ENCODE measurements at regions not wholly inside any gene's neighbourhood (a gene's known extent, or its start where the extent isn't known, plus 50 kb on each side); places are given as distances from the start of the nearest gene placed in this dataset.
"Not testable (repeated sequence)": the region's sequence is repeated elsewhere in the genome, so short reads cannot be mapped to it uniquely, and the experiment has no call there.

- Mint-ChIP-seq H3K27ac (no peak overlapping the region), H3K4me3 (no peak overlapping the region), H3K36me3 (no peaks in the 10 kb centered on the region), H3K4me1 (no peaks in the 10 kb centered on the region), H3K9me3 (no peaks in the 10 kb centered on the region), H3K27me3 (peaks cover 2% of the 10 kb centered on the region)
These were observed 103.2 kb upstream of the ZNF644 start for GRCh38 chr1:91124989-91125417.

DNA sequence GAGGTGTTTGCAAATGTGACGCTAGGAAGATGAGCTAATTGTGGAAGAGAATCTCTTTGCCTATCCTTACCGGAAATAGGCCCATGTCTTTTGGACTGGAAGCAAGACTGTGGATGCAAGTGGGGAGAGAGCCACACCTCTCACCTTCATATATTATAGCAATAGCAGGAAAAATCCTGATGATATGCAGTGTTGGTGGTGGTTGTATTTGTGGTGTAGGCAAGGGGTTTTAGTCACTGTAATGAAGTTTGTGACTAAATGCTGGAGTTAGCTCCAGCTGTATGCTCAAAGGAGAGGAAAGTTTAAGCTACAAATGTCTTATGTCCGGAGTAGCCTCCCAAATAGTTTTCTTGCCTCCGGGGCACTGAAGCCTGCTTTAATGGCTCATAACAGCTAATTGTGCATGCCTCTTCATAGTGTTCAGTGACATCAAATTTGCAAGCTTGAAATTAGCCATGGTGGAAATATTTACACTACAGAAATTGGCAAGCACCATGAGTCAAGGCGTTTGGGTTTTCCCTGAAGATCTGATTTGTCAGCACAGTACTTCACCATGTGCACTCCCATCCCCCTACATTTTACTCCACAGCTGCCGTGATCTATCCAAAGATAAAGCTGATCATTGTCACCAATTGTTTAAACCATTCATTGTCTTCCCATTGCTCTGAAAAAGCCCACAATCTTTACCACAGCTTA is 102.6 kb upstream of the ZNF644 start:
- Mint-ChIP-seq H3K4me3 (no peak overlapping the region), H3K27me3 (peaks cover 2% of the 10 kb centered on the region), H3K27ac (no peak overlapping the region), H3K9me3 (no peaks in the 10 kb centered on the region), H3K4me1 (no peaks in the 10 kb centered on the region), H3K36me3 (no peaks in the 10 kb centered on the region)

DNA sequence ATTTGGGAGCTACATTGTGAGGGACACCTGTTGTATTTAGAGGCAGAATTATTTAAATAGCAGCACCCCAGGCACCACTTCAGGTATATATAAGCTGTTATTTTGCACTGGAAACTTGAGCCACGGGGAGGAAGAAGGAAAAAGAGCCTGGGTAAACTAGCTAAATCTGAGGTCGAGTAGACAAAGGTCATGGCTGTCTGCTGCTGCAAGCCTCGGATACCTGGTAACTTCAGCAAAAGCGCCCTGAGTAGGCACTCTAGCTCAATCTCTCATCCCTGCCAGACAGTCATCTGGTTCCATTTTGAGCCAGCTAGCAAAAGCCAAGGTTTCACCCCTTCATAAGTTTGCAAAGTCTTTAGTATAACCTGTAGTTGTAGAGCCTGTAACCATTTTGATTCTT is 101.9 kb upstream of the ZNF644 start:
- Mint-ChIP-seq H3K4me1 (no peaks in the 10 kb centered on the region), H3K9me3 (no peaks in the 10 kb centered on the region), H3K27ac (no peak overlapping the region), H3K27me3 (peaks cover 2% of the 10 kb centered on the region), H3K36me3 (no peaks in the 10 kb centered on the region), H3K4me3 (no peak overlapping the region)

- peaks cover 2% of the 10 kb centered on the region for H3K27me3 Mint-ChIP-seq
These were observed 101.5 kb upstream of the ZNF644 start for GRCh38 chr1:91123319-91123718.

DNA sequence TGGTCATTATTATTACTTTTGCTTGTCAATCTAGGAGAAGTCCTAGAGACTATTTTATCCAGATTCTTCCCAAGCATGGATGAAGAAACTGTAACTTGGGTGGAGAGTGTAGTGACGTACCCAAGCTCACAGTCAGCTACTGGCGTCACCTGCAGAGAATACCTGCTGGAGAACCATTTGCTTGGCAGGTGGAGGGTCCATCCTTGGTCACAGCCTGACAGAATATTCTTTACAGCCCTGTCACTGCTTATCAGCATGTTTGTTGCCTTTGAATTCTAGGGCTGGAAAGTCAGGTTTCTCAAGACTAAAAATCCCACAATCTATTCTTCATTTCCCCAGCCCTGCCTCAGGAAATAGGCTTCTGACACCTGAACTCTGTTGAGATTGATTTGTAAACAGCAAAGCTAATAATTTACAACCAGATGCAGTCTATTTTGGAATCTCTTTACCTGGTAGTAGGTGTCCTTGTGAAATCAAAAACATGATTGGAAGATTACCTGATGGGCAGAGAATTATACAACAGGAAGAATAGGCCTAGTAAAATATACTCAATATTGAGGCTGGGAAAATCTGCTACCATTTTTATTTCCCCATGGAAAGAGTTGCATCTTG is 100.4 kb upstream of the ZNF644 start:
- Mint-ChIP-seq H3K4me1 (no peaks in the 10 kb centered on the region), H3K9me3 (no peaks in the 10 kb centered on the region), H3K4me3 (no peak overlapping the region), H3K27me3 (peaks cover 3% of the 10 kb centered on the region), H3K27ac (no peak overlapping the region), H3K36me3 (no peaks in the 10 kb centered on the region)

More at GRCh38 chr1:91123319-91123718, 101.5 kb upstream of the ZNF644 start:
- Mint-ChIP-seq H3K9me3 (no peaks in the 10 kb centered on the region), H3K4me3 (no peak overlapping the region), H3K27ac (no peak overlapping the region), H3K4me1 (no peaks in the 10 kb centered on the region), H3K36me3 (no peaks in the 10 kb centered on the region)

DNA sequence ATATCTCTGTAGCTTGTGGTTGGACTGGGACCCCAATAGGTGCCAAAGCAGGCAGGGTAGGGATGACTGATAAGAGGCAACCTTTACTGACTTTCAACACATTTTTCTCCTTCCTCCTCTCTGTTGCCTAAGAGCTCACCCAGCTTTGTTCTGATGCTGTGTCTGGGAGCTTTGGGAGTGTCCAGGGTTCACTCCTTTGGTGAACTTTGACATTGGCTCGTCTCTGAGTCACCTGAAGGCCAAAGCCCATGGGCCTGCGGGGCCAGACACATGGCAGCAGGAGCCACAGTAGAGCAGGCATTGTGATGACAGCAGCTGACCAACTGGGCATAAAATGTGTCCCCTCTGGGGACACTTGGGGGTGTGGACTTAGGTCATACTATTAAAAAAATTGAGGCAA is 99.5 kb upstream of the ZNF644 start:
- no peaks in the 10 kb centered on the region for H3K4me1 Mint-ChIP-seq
- no peaks in the 10 kb centered on the region for H3K36me3 Mint-ChIP-seq
- no peaks in the 10 kb centered on the region for H3K9me3 Mint-ChIP-seq
- H3K27me3 Mint-ChIP-seq, result peaks cover 3% of the 10 kb centered on the region
- no peak overlapping the region for H3K4me3 Mint-ChIP-seq
- H3K27ac Mint-ChIP-seq, result no peak overlapping the region

- Mint-ChIP-seq H3K27ac (no peak overlapping the region), H3K36me3 (no peaks in the 10 kb centered on the region), H3K4me1 (no peaks in the 10 kb centered on the region), H3K27me3 (peaks cover 3% of the 10 kb centered on the region), H3K9me3 (no peaks in the 10 kb centered on the region), H3K4me3 (no peak overlapping the region)
These were observed 99.1 kb upstream of the ZNF644 start for GRCh38 chr1:91120936-91121335.

DNA sequence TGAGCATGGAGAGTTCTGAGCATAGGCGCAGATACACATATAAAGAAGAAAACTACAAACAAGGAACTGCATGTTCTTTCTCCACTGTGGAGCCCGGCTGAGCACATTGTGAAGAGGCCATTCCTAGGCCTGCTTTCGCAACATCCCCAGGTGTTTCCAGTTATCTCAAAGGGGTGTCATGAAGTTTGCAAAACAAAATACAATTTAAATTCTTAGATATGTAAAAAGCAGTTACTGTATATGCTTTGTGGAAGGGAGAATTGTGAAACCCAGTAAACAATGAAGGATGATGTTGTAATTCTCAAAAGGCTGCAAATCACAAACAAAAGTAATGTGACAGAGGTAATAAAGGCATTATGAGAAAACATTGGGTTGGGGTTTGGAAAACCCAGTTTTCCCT is 98.6 kb upstream of the ZNF644 start:
- Mint-ChIP-seq H3K9me3 (no peaks in the 10 kb centered on the region), H3K27me3 (peaks cover 3% of the 10 kb centered on the region), H3K27ac (no peak overlapping the region), H3K36me3 (no peaks in the 10 kb centered on the region), H3K4me3 (no peak overlapping the region), H3K4me1 (no peaks in the 10 kb centered on the region)

DNA sequence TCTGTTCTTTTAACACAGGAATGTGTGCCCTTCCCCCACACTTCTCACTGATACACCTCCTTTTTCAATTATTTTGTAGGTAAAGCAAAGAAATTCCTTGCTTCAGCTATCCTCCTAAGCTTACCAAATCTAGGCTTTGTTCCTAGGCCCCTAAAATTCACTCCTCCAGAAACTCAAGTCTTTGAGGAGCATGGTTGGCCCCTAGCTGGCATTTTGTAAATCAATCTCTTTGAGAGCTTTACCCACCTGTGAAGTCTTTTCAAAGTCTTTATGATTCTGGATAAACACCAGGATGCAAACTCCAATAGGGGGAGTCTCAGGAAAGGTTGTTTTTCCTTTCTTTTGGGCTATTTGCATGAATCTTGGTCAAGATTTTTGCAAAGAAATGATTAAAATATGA is 82.9 kb upstream of the ZNF644 start:
- H3K27ac Mint-ChIP-seq, result no peak overlapping the region
- H3K9me3 Mint-ChIP-seq, result no peaks in the 10 kb centered on the region
- no peak overlapping the region for H3K4me3 Mint-ChIP-seq
- H3K36me3 Mint-ChIP-seq, result no peaks in the 10 kb centered on the region
- H3K27me3 Mint-ChIP-seq, result peaks cover 7% of the 10 kb centered on the region
- peaks cover 9% of the 10 kb centered on the region for H3K4me1 Mint-ChIP-seq

DNA sequence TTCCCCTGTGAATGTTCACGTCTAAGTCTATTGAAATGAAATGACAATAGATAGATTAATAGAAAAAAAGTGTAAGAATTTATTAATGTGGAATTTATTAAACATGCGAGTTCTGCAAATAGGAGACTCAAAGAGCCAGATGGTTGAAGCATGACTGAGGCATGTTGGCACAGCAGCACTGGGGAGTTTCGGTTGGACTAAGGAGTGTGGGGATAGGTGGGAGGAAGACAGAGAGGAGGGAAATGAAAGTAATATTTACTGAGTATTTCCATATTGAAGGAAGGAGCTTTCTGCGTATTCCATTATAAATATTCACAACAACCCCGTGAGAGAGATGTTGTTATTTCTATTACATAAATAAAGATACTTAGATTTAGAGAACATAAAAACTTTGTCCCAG is 79.5 kb upstream of the ZNF644 start:
- Mint-ChIP-seq H3K36me3 (peaks cover 2% of the 10 kb centered on the region), H3K27ac (no peak overlapping the region), H3K9me3 (no peaks in the 10 kb centered on the region), H3K27me3 (peaks cover 6% of the 10 kb centered on the region), H3K4me1 (peaks cover 13% of the 10 kb centered on the region), H3K4me3 (no peak overlapping the region)

DNA sequence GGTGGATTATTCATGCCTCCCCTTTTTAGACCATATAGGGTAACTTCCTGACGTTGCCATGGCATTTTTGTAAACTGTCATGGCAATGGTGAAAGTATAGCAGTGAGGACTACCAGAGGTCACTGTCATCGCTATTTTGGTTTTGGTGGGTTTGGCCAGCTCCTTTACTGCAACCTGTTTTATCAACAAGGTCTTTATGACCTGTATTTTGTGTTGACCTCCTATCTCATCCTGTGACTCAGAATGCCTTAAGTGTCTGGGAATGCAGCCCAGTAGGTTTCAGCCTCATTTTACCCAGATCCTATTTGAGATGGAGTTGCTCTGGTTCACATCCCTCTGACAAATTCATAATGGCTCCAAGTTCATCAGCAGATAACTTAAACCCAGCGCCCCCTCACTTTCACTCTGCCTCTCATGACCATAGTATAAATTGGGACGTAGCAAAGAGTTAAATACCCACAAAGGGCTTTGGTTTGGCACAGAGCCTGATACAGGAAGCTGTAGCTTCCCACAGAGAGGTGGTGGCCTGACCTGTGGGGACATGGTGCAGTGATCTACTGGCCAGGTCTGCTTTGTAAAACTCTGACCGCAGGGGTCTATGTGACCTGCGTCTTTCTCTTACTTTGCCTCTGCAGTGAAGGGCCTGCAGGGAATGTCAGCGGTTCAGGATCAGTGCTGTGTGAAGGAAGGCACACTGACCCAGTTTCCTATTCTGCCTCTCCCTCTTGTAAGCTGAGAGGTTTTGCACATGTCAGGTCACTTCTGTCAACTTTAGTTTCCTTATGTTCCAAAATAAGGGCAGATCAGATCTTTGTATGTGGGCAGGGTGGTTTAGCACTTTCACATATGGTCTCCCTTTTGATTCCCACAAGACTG is 78.1 kb upstream of the ZNF644 start:
- no peaks in the 10 kb centered on the region for H3K9me3 Mint-ChIP-seq
- peaks cover 13% of the 10 kb centered on the region for H3K4me1 Mint-ChIP-seq
- H3K36me3 Mint-ChIP-seq, result peaks cover 2% of the 10 kb centered on the region
- H3K27ac Mint-ChIP-seq, result no peak overlapping the region
- H3K27me3 Mint-ChIP-seq, result peaks cover 9% of the 10 kb centered on the region
- H3K4me3 Mint-ChIP-seq, result no peak overlapping the region

- H3K4me3 Mint-ChIP-seq, result no peak overlapping the region
- H3K9me3 Mint-ChIP-seq, result no peaks in the 10 kb centered on the region
- peak overlapping the region; percentile 70 for H3K27ac Mint-ChIP-seq
- peaks cover 13% of the 10 kb centered on the region for H3K4me1 Mint-ChIP-seq
- H3K27me3 Mint-ChIP-seq, result peaks cover 11% of the 10 kb centered on the region
- peaks cover 2% of the 10 kb centered on the region for H3K36me3 Mint-ChIP-seq
These were observed 76.6 kb upstream of the ZNF644 start for GRCh38 chr1:91098299-91098906.

DNA sequence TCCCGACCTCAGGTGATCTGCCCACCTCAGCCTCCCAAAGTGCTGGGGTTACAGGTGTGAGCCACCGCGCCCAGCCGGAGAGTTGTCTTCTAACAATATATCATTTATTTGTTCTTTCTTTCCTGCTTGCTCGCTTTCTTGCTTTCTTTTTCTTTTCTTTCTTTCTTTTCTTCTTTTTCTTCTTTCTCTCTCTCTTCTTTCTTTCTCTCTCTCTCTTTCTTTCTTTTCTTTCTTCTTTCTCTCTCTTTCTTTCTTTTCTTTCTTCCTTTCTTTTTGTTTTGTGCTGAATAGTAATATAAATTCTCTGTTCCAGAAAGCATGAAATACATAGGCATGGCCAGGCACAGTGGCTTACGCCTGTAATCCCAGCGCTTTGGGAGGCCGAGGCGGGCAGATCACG is 73.5 kb upstream of the ZNF644 start:
- H3K4me3 Mint-ChIP-seq, H3K4me1 Mint-ChIP-seq, H3K27ac Mint-ChIP-seq, H3K9me3 Mint-ChIP-seq, H3K36me3 Mint-ChIP-seq: not testable (repeated sequence)
- H3K27me3 Mint-ChIP-seq, result peaks cover 11% of the 10 kb centered on the region

DNA sequence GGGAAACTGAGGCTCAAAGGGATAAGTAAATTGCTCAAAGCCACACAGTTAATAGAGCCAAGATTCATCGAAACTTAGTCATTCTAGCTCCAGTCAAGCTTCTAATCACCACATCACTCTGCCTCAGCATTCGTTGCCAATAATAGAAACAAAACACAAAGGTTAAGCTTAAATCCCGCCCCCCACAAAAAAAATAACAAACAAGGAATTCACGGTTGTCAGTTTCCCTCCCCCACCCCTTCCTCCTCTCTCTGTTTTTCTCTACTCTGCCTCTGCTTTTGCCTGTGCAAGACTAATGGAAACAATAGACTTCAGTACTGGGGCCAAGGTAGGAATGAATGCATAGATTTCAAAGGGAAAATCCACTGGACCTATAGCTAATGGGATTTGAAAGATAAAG is 70.7 kb upstream of the ZNF644 start:
- Mint-ChIP-seq H3K36me3 (no peaks in the 10 kb centered on the region), H3K4me3 (no peak overlapping the region), H3K4me1 (no peaks in the 10 kb centered on the region), H3K9me3 (no peaks in the 10 kb centered on the region), H3K27me3 (peaks cover 8% of the 10 kb centered on the region), H3K27ac (no peak overlapping the region)

DNA sequence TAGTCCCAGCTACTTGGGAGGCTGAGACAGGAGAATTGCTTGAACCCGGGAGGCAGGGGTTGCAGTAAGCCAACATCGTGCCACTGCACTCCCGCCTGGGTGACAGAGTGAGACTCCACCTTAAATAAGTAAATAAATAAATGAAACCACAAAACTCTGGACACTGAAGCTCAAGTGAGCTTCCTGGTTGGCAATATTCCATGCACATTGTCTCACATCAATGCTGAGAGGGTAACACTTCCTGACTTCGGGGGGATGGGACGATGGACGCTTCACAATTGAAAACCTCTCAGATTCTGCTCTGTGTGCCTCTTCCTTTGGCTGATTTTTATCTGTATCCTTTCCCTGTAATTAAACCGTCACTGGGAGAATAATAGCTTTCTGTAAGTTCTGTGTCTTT is 70.0 kb upstream of the ZNF644 start:
- H3K4me3 Mint-ChIP-seq, result no peak overlapping the region
- no peak overlapping the region for H3K27ac Mint-ChIP-seq
- no peaks in the 10 kb centered on the region for H3K4me1 Mint-ChIP-seq
- no peaks in the 10 kb centered on the region for H3K36me3 Mint-ChIP-seq
- H3K27me3 Mint-ChIP-seq, result peaks cover 8% of the 10 kb centered on the region
- no peaks in the 10 kb centered on the region for H3K9me3 Mint-ChIP-seq

GRCh38 chr1:91080650-91081049 is 58.8 kb upstream of the ZNF644 start:
- Mint-ChIP-seq H3K27ac (no peak overlapping the region), H3K27me3 (peaks cover 1% of the 10 kb centered on the region), H3K36me3 (no peaks in the 10 kb centered on the region), H3K9me3 (no peaks in the 10 kb centered on the region), H3K4me3 (no peak overlapping the region), H3K4me1 (no peaks in the 10 kb centered on the region)

All from activated naive CD4-positive, alpha-beta T cell treated with anti-CD3 and anti-CD28 coated beads, Interleukin-2, amount 50 U/mL, for 24 hours (primary cell).